RPMI8226 (cell line): ENCODE measurements at regions not wholly inside any gene's neighbourhood (a gene's known extent, or its start where the extent isn't known, plus 50 kb on each side); places are given as distances from the start of the nearest gene placed in this dataset.
"Not testable (repeated sequence)": the region's sequence is repeated elsewhere in the genome, so short reads cannot be mapped to it uniquely, and the experiment has no call there.

Source experiments
- DNase-seq: peaks from one replicate; pipeline ENCODE4 v3.0.0-alpha.2; 2015

- no peak for DNase-seq
Observed at GRCh38 chr2:14480906-14481305, 151.6 kb upstream of the LRATD1 start.

- DNase-seq = no peak
Observed at GRCh38 chr2:14492920-14493503, 139.5 kb upstream of the LRATD1 start.

GRCh38 chr2:14494759-14495158 is 137.8 kb upstream of the LRATD1 start:
- DNase-seq = no peak

GRCh38 chr2:14501061-14501460 is 131.5 kb upstream of the LRATD1 start:
- DNase-seq = no peak

GRCh38 chr2:14506955-14507354 is 125.6 kb upstream of the LRATD1 start:
- DNase-seq = not testable (repeated sequence)

- DNase-seq = no peak
Observed at GRCh38 chr2:14511541-14511940, 121.0 kb upstream of the LRATD1 start.

- no peak for DNase-seq
Observed at GRCh38 chr2:14513903-14514302, 118.6 kb upstream of the LRATD1 start.

GRCh38 chr2:14516844-14517243 is 115.7 kb upstream of the LRATD1 start:
- no peak for DNase-seq

- no peak for DNase-seq
Observed at GRCh38 chr2:14517731-14518130, 114.8 kb upstream of the LRATD1 start.

- no peak for DNase-seq
Observed at GRCh38 chr2:14520385-14520945, 112.1 kb upstream of the LRATD1 start.

- DNase-seq = no peak
Observed at GRCh38 chr2:14524041-14524802, 108.3 kb upstream of the LRATD1 start.

- no peak for DNase-seq
Observed at GRCh38 chr2:14524803-14525080, 107.8 kb upstream of the LRATD1 start.

GRCh38 chr2:14530506-14530905 is 102.0 kb upstream of the LRATD1 start:
- DNase-seq = no peak

- no peak for DNase-seq
Observed at GRCh38 chr2:14533131-14533757, 99.3 kb upstream of the LRATD1 start.

GRCh38 chr2:14535156-14535555 is 97.4 kb upstream of the LRATD1 start:
- DNase-seq = no peak

- DNase-seq = no peak
Observed at GRCh38 chr2:14536976-14537375, 95.5 kb upstream of the LRATD1 start.

- no peak for DNase-seq
Observed at GRCh38 chr2:14540015-14540414, 92.5 kb upstream of the LRATD1 start.

- no peak for DNase-seq
Observed at GRCh38 chr2:14543284-14543683, 89.2 kb upstream of the LRATD1 start.

GRCh38 chr2:14544247-14544646 is 88.3 kb upstream of the LRATD1 start:
- no peak for DNase-seq

GRCh38 chr2:14547830-14548229 is 84.7 kb upstream of the LRATD1 start:
- no peak for DNase-seq

- DNase-seq = no peak
Observed at GRCh38 chr2:14550658-14551057, 81.9 kb upstream of the LRATD1 start.

- DNase-seq = no peak
Observed at GRCh38 chr2:14551069-14551468, 81.4 kb upstream of the LRATD1 start.

GRCh38 chr2:14552286-14552685 is 80.2 kb upstream of the LRATD1 start:
- DNase-seq = no peak

- no peak for DNase-seq
Observed at GRCh38 chr2:14552818-14553217, 79.7 kb upstream of the LRATD1 start.
